ENCODE measurements at regions not wholly inside any gene's neighbourhood (a gene's known extent, or its start where the extent isn't known, plus 50 kb on each side); places are given as distances from the start of the nearest gene placed in this dataset.

DNA sequence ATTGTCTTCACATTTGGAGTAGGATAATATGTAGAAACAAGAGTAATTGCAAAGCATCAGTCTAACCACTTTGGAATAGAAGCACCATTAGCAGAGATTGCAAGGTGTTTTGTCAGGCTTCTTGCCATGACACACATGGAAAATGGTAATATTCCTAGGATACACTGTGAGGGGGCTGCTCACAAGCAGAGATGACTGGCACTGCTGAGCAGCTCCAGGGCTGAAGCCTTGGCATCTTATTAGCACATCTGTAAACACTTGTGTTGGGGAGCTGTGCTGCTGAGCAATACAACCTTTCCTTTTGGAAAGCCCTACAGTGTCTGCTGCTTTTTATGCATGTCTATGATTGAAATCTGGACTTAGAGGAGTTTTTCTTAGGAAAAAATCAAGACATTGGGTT lies 602.2 kb downstream of the XIRP2 start:
- H3K27me3 Mint-ChIP-seq (ENCODE audit: low read depth in 2 of 2): no peaks in the 10 kb centered on the region
- ATAC-seq (no peak), DNase-seq (no peak)
- H3K36me3 ChIP-seq (ENCODE audit: control insufficient read depth, insufficient read depth, low read length): no peaks in the 10 kb centered on the region
- no peak overlapping the region for H3K4me3 Mint-ChIP-seq
- TF ChIP-seq, protein P1, sequence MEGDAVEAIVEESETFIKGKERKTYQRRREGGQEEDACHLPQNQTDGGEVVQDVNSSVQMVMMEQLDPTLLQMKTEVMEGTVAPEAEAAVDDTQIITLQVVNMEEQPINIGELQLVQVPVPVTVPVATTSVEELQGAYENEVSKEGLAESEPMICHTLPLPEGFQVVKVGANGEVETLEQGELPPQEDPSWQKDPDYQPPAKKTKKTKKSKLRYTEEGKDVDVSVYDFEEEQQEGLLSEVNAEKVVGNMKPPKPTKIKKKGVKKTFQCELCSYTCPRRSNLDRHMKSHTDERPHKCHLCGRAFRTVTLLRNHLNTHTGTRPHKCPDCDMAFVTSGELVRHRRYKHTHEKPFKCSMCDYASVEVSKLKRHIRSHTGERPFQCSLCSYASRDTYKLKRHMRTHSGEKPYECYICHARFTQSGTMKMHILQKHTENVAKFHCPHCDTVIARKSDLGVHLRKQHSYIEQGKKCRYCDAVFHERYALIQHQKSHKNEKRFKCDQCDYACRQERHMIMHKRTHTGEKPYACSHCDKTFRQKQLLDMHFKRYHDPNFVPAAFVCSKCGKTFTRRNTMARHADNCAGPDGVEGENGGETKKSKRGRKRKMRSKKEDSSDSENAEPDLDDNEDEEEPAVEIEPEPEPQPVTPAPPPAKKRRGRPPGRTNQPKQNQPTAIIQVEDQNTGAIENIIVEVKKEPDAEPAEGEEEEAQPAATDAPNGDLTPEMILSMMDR (IDR thresholded peaks at IDR 0.05): no peak
- intact Hi-C loops (cut with micrococcal nuclease): no loop called here
- H3K36me3 Mint-ChIP-seq: no peaks in the 10 kb centered on the region
- H3K4me1 Mint-ChIP-seq: no peaks in the 10 kb centered on the region
- H3K9me3 Mint-ChIP-seq: peaks cover 2 to 3% of the 10 kb centered on the region in 2 donors
- H3K27ac Mint-ChIP-seq: no peak overlapping the region
- no peak overlapping the region for H3K4me3 ChIP-seq (ENCODE audit: low read length)
- H3K9me3 ChIP-seq (ENCODE audit: control insufficient read depth, insufficient read depth, low read length): no peaks in the 10 kb centered on the region
- no peaks in the 10 kb centered on the region for H3K27me3 ChIP-seq (ENCODE audit: control insufficient read depth, insufficient read depth, low read length)
- H3K27ac ChIP-seq (ENCODE audit: low read length): no peak overlapping the region
- no peaks in the 10 kb centered on the region for H3K4me1 ChIP-seq (ENCODE audit: control insufficient read depth, insufficient read depth, low read length)

DNA sequence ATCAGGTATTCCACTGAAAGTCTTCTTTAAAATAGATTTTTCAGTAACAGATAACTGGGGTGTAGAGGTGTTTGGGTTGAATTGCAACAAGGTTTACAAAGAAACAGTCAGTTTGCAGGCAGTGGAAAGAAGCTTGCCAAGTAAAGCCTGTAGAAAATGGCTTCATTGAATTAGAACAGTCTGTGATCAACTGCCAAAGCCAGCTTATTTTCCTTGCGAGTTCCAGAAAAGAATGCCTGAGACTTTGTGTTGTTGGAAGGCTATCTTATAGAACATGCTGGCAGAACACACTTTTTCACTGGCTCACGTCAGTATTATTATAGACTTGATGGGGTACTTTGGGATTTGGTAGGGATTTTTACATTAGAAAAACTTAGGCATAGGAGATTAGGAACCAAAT lies 601.0 kb downstream of the XIRP2 start:
- Histone ChIP-seq H3K9me3 (ENCODE audit: control insufficient read depth, insufficient read depth, low read length) (no peaks in the 10 kb centered on the region), H3K4me3 (ENCODE audit: low read length) (no peak overlapping the region), H3K36me3 (ENCODE audit: control insufficient read depth, insufficient read depth, low read length) (no peaks in the 10 kb centered on the region), H3K27ac (ENCODE audit: low read length) (no peak overlapping the region), H3K27me3 (ENCODE audit: control insufficient read depth, insufficient read depth, low read length) (no peaks in the 10 kb centered on the region), H3K4me1 (ENCODE audit: control insufficient read depth, insufficient read depth, low read length) (no peaks in the 10 kb centered on the region)
- 88% methylated on average over 2 of the region's 2 CpGs for WGBS (ENCODE audit: insufficient coverage)
- no peak for ATAC-seq
- no peak overlapping the region for H3K4me3 Mint-ChIP-seq
- no peak overlapping the region for H3K27ac Mint-ChIP-seq
- H3K27me3 Mint-ChIP-seq (ENCODE audit: low read depth in 2 of 2): no peaks in the 10 kb centered on the region
- H3K36me3 Mint-ChIP-seq: no peaks in the 10 kb centered on the region
- intact Hi-C loops (cut with micrococcal nuclease): no loop called here
- H3K9me3 Mint-ChIP-seq: peaks cover 2 to 3% of the 10 kb centered on the region in 2 donors
- H3K4me1 Mint-ChIP-seq: no peaks in the 10 kb centered on the region
- TF ChIP-seq, protein P1 (IDR thresholded peaks at IDR 0.05): no peak
- no peak for DNase-seq

DNA sequence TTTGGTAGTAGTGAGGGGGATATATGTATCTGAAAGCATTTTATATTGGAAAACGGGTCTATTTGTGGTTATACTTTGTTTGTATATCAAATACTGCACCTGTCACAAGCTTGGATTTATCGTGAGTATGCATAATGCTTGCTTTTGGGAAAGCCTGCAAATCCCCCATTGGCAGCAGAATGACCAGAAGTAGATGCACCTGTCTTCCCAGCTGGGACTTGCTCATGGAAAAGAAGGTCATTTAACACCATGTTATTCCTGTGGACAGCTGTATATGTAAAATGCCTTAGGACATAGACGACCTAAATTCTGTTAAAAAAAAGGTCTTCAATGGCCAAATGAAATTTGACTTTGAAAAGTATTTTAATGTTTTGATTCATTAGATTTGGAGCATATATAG lies 599.4 kb downstream of the XIRP2 start:
- WGBS (ENCODE audit: insufficient coverage): 73% methylated on average over 3 of the region's 3 CpGs
- DNase-seq (no peak), ATAC-seq (no peak)
- Mint-ChIP-seq H3K36me3 (no peaks in the 10 kb centered on the region), H3K27me3 (ENCODE audit: low read depth in 2 of 2) (no peaks in the 10 kb centered on the region), H3K4me3 (no peak overlapping the region), H3K27ac (no peak overlapping the region), H3K9me3 (peaks cover 2 to 5% of the 10 kb centered on the region in 2 donors), H3K4me1 (no peaks in the 10 kb centered on the region)
- Histone ChIP-seq H3K27ac (ENCODE audit: low read length) (no peak overlapping the region), H3K27me3 (ENCODE audit: control insufficient read depth, insufficient read depth, low read length) (no peaks in the 10 kb centered on the region), H3K36me3 (ENCODE audit: control insufficient read depth, insufficient read depth, low read length) (no peaks in the 10 kb centered on the region), H3K4me3 (ENCODE audit: low read length) (no peak overlapping the region), H3K4me1 (ENCODE audit: control insufficient read depth, insufficient read depth, low read length) (no peaks in the 10 kb centered on the region), H3K9me3 (ENCODE audit: control insufficient read depth, insufficient read depth, low read length) (no peaks in the 10 kb centered on the region)
- TF ChIP-seq, protein P1 (IDR thresholded peaks at IDR 0.05): no peak
- intact Hi-C loops (cut with micrococcal nuclease): no loop called here

DNA sequence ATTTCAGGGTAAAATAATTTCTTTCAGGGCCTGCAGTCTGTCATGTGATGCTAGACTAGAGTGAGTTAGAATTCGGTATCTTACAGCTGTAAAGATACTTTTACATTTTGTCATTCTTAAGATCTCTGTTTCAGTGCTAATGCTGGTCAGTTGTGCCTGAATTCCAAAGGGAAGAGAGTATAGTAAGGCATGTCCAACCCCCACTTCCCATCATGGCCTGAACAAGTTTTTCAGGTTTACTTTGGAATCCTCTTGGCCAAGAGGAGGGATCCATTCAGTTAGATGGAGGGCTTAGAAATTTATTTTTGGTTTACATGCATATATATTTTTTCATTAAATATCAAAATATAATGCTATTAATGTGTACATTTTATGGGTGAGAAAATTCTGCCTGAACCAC lies 596.6 kb downstream of the XIRP2 start:
- peaks cover 2% of the 10 kb centered on the region in 2 donors for H3K9me3 Mint-ChIP-seq
- DNase-seq (no peak), ATAC-seq (no peak)
- H3K4me3 Mint-ChIP-seq: no peak overlapping the region
- no peaks in the 10 kb centered on the region for H3K4me1 ChIP-seq (ENCODE audit: control insufficient read depth, insufficient read depth, low read length)
- TF ChIP-seq, protein P1 (IDR thresholded peaks at IDR 0.05): no peak
- no peaks in the 10 kb centered on the region for H3K36me3 Mint-ChIP-seq
- H3K27ac ChIP-seq (ENCODE audit: low read length): no peak overlapping the region
- H3K9me3 ChIP-seq (ENCODE audit: control insufficient read depth, insufficient read depth, low read length): no peaks in the 10 kb centered on the region
- H3K27me3 ChIP-seq (ENCODE audit: control insufficient read depth, insufficient read depth, low read length): no peaks in the 10 kb centered on the region
- 88% methylated on average over 1 of the region's 1 CpG for WGBS (ENCODE audit: insufficient coverage)
- no peaks in the 10 kb centered on the region for H3K27me3 Mint-ChIP-seq (ENCODE audit: low read depth in 2 of 2)
- no peaks in the 10 kb centered on the region for H3K4me1 Mint-ChIP-seq
- H3K27ac Mint-ChIP-seq: no peak overlapping the region
- H3K4me3 ChIP-seq (ENCODE audit: low read length): no peak overlapping the region
- intact Hi-C loops (cut with micrococcal nuclease): no loop called here
- H3K36me3 ChIP-seq (ENCODE audit: control insufficient read depth, insufficient read depth, low read length): no peaks in the 10 kb centered on the region
